ENCODE measurements at regions not wholly inside any gene's neighbourhood (a gene's known extent, or its start where the extent isn't known, plus 50 kb on each side); places are given as distances from the start of the nearest gene placed in this dataset.

DNA sequence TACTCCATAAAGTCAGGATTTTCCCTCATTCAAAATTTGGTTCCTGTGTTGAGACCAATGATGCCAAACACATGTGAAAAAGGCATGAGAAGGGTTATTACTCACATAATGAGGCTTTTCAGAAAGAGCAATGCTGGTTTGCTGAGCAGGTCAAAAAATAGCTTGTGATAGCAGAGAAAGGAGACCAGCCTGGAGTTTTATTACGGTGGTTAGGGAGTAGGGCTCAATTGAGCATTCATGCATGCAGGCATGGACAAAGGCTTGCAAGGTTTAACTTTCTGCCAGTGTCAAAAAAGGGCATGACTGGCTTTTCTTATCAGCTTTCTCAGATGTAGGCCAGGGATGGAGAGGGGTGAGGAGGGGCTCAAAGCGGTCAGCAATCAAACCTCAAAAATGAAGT lies 628.3 kb downstream of the DNAH5 start:
- no peak for TF ChIP-seq CTCF (IDR thresholded peaks at IDR 0.05; ENCODE audit: insufficient read depth, low read length)
- TF ChIP-seq POLR2AphosphoS5 (IDR thresholded peaks at IDR 0.05; ENCODE audit: low read depth) = no peak
- TF ChIP-seq, protein P1, sequence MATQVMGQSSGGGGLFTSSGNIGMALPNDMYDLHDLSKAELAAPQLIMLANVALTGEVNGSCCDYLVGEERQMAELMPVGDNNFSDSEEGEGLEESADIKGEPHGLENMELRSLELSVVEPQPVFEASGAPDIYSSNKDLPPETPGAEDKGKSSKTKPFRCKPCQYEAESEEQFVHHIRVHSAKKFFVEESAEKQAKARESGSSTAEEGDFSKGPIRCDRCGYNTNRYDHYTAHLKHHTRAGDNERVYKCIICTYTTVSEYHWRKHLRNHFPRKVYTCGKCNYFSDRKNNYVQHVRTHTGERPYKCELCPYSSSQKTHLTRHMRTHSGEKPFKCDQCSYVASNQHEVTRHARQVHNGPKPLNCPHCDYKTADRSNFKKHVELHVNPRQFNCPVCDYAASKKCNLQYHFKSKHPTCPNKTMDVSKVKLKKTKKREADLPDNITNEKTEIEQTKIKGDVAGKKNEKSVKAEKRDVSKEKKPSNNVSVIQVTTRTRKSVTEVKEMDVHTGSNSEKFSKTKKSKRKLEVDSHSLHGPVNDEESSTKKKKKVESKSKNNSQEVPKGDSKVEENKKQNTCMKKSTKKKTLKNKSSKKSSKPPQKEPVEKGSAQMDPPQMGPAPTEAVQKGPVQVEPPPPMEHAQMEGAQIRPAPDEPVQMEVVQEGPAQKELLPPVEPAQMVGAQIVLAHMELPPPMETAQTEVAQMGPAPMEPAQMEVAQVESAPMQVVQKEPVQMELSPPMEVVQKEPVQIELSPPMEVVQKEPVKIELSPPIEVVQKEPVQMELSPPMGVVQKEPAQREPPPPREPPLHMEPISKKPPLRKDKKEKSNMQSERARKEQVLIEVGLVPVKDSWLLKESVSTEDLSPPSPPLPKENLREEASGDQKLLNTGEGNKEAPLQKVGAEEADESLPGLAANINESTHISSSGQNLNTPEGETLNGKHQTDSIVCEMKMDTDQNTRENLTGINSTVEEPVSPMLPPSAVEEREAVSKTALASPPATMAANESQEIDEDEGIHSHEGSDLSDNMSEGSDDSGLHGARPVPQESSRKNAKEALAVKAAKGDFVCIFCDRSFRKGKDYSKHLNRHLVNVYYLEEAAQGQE (IDR thresholded peaks at IDR 0.05; ENCODE audit: insufficient replicate concordance, low read depth) = no peak
- TF ChIP-seq GABPA (IDR thresholded peaks at IDR 0.05; ENCODE audit: low read depth) = no peak
